ENCODE measurements at regions not wholly inside any gene's neighbourhood (a gene's known extent, or its start where the extent isn't known, plus 50 kb on each side); places are given as distances from the start of the nearest gene placed in this dataset.
"Not testable (repeated sequence)": the region's sequence is repeated elsewhere in the genome, so short reads cannot be mapped to it uniquely, and the experiment has no call there.

DNA sequence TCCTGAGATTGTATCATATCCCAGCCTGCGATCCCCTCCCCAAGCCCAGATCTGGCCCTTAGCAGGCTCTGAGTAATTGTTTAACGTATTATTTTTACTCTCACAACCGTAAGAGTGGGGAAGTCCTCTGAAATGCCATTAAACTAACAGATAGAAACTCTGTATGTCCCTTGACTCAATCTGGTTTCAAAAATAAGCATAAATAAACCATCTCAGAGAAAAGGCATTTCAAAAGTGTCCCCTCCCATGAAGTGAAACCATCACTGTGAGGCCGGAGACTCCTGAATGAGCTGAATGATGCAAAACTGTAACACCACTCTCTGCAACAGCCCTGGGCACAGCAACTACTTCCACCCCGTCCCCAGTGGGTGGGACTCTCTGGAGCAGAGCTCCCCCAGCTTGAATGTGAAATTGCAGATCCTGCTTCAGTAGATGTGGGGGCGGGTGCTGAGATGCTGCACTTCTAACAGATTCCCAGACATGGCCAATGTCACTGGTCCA lies 104.1 kb downstream of the SYF2 start:
- no peaks in the 10 kb centered on the region for H3K9me3 ChIP-seq (ENCODE audit: low read depth, low read length)
- no peak overlapping the region for H3K27ac ChIP-seq
- no peak overlapping the region for H3K4me3 ChIP-seq
- DNase-seq (ENCODE audit: low read depth, low spot score): no peak
- H3K36me3 ChIP-seq (ENCODE audit: insufficient read depth, low read length): no peaks in the 10 kb centered on the region
- TF ChIP-seq POLR2AphosphoS5 (IDR thresholded peaks at IDR 0.05; ENCODE audit: borderline replicate concordance, low read depth, low read length) (no peak), EZH2 (IDR thresholded peaks at IDR 0.05) (no peak), FOXP2 (optimal IDR thresholded peaks at IDR 0.05; ENCODE audit: control extremely low read depth, extremely low read length, insufficient read depth) (no peak)
- no peak overlapping the region for H3K9ac ChIP-seq (ENCODE audit: insufficient read length)

DNA sequence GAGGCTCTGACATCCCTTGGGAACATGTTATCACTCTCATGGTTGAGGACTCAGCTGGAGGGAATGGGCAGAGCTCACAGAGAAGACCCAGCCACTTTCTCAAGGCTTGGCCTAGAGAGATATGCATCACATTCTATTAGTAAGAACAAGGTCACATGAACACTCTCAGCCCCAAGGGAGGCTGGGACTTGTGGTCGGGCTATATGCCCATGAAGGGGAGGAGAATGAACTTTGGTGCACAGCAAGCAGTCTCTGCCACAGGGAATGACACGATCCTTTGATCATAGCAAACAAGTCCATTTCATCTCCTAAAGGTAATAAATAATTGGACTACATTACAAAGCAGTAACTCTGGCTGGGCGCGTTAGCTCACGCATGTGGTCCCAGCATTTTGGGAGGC lies 105.7 kb downstream of the SYF2 start:
- no peaks in the 10 kb centered on the region for H3K36me3 ChIP-seq (ENCODE audit: insufficient read depth, low read length)
- TF ChIP-seq EZH2 (IDR thresholded peaks at IDR 0.05) (no peak), POLR2AphosphoS5 (IDR thresholded peaks at IDR 0.05; ENCODE audit: borderline replicate concordance, low read depth, low read length) (no peak), FOXP2 (optimal IDR thresholded peaks at IDR 0.05; ENCODE audit: control extremely low read depth, extremely low read length, insufficient read depth) (no peak)
- no peak overlapping the region for H3K9ac ChIP-seq (ENCODE audit: insufficient read length)
- H3K4me3 ChIP-seq: no peak overlapping the region
- DNase-seq (ENCODE audit: low read depth, low spot score): no peak
- no peaks in the 10 kb centered on the region for H3K9me3 ChIP-seq (ENCODE audit: low read depth, low read length)
- H3K27ac ChIP-seq: no peak overlapping the region

GRCh38 chr1:25123551-25123950 lies 108.8 kb downstream of the SYF2 start:
- Histone ChIP-seq H3K36me3 (ENCODE audit: insufficient read depth, low read length) (no peaks in the 10 kb centered on the region), H3K27ac (no peak overlapping the region), H3K9ac (ENCODE audit: insufficient read length) (no peak overlapping the region), H3K9me3 (ENCODE audit: low read depth, low read length) (no peaks in the 10 kb centered on the region), H3K4me3 (no peak overlapping the region)
- DNase-seq (ENCODE audit: low read depth, low spot score): no peak
- no peak for TF ChIP-seq EZH2 (IDR thresholded peaks at IDR 0.05)
- no peak for TF ChIP-seq POLR2AphosphoS5 (IDR thresholded peaks at IDR 0.05; ENCODE audit: borderline replicate concordance, low read depth, low read length)

- no peak overlapping the region for H3K4me3 ChIP-seq
- no peak for DNase-seq (ENCODE audit: low read depth, low spot score)
- no peaks in the 10 kb centered on the region for H3K9me3 ChIP-seq (ENCODE audit: low read depth, low read length)
- H3K27ac ChIP-seq: no peak overlapping the region
- TF ChIP-seq EZH2 (IDR thresholded peaks at IDR 0.05) (no peak), FOXP2 (optimal IDR thresholded peaks at IDR 0.05; ENCODE audit: control extremely low read depth, extremely low read length, insufficient read depth) (no peak), POLR2AphosphoS5 (IDR thresholded peaks at IDR 0.05; ENCODE audit: borderline replicate concordance, low read depth, low read length) (no peak)
- no peaks in the 10 kb centered on the region for H3K36me3 ChIP-seq (ENCODE audit: insufficient read depth, low read length)
- no peak overlapping the region for H3K9ac ChIP-seq (ENCODE audit: insufficient read length)
Observed at GRCh38 chr1:25122747-25123146, 109.6 kb downstream of the SYF2 start.

DNA sequence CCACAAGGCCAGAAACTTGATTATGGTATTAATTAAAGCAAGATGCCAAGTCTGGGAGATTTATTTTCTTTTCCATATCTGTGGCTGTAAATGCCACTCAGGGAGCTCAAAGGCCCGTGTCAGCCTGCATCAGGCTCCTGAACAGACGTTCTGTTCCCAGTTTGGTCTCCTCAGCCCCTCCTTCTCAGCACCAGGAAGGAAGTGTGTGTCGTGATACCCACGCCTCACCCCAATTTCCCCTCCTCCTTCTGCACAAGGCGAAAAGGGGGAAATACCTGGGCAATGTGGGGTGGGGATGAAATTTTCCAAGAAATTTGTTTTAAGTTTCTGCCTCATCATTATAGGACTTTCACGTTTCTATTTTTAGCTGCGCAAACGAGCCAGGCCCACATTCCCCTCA lies 112.0 kb downstream of the SYF2 start:
- no peak overlapping the region for H3K4me3 ChIP-seq
- H3K27ac ChIP-seq: peak overlapping the region; percentile 61; the same call in 1 of the 2 replicates
- DNase-seq (ENCODE audit: low read depth, low spot score): no peak
- no peak overlapping the region for H3K9ac ChIP-seq (ENCODE audit: insufficient read length)
- no peaks in the 10 kb centered on the region; the same call in 1 of the 2 replicates for H3K9me3 ChIP-seq (ENCODE audit: low read depth, low read length)
- H3K36me3 ChIP-seq (ENCODE audit: insufficient read depth, low read length): no peaks in the 10 kb centered on the region
- TF ChIP-seq POLR2AphosphoS5 (IDR thresholded peaks at IDR 0.05; ENCODE audit: borderline replicate concordance, low read depth, low read length) (no peak), EZH2 (IDR thresholded peaks at IDR 0.05) (no peak), FOXP2 (optimal IDR thresholded peaks at IDR 0.05; ENCODE audit: control extremely low read depth, extremely low read length, insufficient read depth) (no peak)

DNA sequence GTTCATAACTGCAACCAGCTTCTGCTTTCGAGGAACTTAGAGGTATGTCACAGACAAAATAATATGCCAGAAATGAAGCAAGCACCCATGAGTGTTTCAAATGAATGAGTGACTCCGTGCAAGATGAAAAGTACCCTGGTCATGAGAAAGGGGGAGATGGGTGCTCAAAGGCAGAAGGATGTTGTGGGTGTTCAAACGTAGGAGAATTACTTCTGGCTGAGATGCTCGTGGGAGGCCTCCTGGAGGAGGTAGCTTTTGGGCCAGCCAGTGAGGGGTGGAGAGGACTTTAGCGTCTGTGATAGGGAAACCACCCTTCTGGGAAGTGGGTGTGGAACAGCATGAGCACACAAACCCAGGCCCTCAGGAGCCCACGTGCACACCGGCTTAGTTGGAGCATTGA lies 113.8 kb downstream of the SYF2 start:
- Histone ChIP-seq H3K4me3 (no peak overlapping the region), H3K9ac (ENCODE audit: insufficient read length) (no peak overlapping the region), H3K27ac (no peak overlapping the region), H3K36me3 (ENCODE audit: insufficient read depth, low read length) (no peaks in the 10 kb centered on the region), H3K9me3 (ENCODE audit: low read depth, low read length) (no peaks in the 10 kb centered on the region; the same call in 1 of the 2 replicates)
- no peak for TF ChIP-seq EZH2 (IDR thresholded peaks at IDR 0.05)
- TF ChIP-seq FOXP2 (optimal IDR thresholded peaks at IDR 0.05; ENCODE audit: control extremely low read depth, extremely low read length, insufficient read depth): no peak
- TF ChIP-seq POLR2AphosphoS5 (IDR thresholded peaks at IDR 0.05; ENCODE audit: borderline replicate concordance, low read depth, low read length): no peak
- DNase-seq (ENCODE audit: low read depth, low spot score): no peak

- H3K36me3 ChIP-seq (ENCODE audit: insufficient read depth, low read length): no peaks in the 10 kb centered on the region
- H3K4me3 ChIP-seq: no peak overlapping the region
- no peak overlapping the region for H3K27ac ChIP-seq
- no peaks in the 10 kb centered on the region; the same call in 1 of the 2 replicates for H3K9me3 ChIP-seq (ENCODE audit: low read depth, low read length)
- no peak for TF ChIP-seq FOXP2 (optimal IDR thresholded peaks at IDR 0.05; ENCODE audit: control extremely low read depth, extremely low read length, insufficient read depth)
- no peak for DNase-seq (ENCODE audit: low read depth, low spot score)
- no peak overlapping the region for H3K9ac ChIP-seq (ENCODE audit: insufficient read length)
Observed at GRCh38 chr1:25117233-25117823, 115.0 kb downstream of the SYF2 start.

DNA sequence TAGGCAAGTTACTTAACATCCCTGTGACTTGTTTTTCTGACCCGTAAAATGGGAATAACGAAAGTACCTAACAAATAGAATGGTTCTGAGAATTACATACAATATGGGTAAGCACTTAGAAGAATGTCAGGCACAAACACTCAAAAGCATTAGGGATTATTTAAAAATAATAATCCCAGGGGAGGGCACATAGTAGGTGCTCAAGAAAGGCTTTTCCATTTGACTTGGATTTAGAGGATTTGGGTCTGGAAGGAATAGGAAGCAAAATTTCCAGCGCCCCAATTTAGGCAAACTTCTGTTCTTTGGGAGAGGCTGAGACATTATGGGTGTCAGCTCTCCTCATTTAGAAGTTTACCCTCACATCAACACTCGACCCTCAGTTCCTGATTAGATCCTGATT lies 115.5 kb downstream of the SYF2 start:
- Histone ChIP-seq H3K4me3 (no peak overlapping the region), H3K36me3 (ENCODE audit: insufficient read depth, low read length) (no peaks in the 10 kb centered on the region), H3K27ac (no peak overlapping the region), H3K9ac (ENCODE audit: insufficient read length) (no peak overlapping the region), H3K9me3 (ENCODE audit: low read depth, low read length) (no peaks in the 10 kb centered on the region; the same call in 1 of the 2 replicates)
- no peak for DNase-seq (ENCODE audit: low read depth, low spot score)
- TF ChIP-seq EZH2 (IDR thresholded peaks at IDR 0.05) (no peak), POLR2AphosphoS5 (IDR thresholded peaks at IDR 0.05; ENCODE audit: borderline replicate concordance, low read depth, low read length) (no peak), FOXP2 (optimal IDR thresholded peaks at IDR 0.05; ENCODE audit: control extremely low read depth, extremely low read length, insufficient read depth) (no peak)

- not testable (repeated sequence) for H3K27ac ChIP-seq; H3K9me3 ChIP-seq (ENCODE audit: low read depth, low read length); DNase-seq (ENCODE audit: low read depth, low spot score); H3K36me3 ChIP-seq (ENCODE audit: insufficient read depth, low read length); H3K4me3 ChIP-seq; H3K9ac ChIP-seq (ENCODE audit: insufficient read length)
Observed at GRCh38 chr1:25116117-25116516, 116.2 kb downstream of the SYF2 start.
